SJSA1 (cell line): ENCODE measurements at regions not wholly inside any gene's neighbourhood (a gene's known extent, or its start where the extent isn't known, plus 50 kb on each side); places are given as distances from the start of the nearest gene placed in this dataset.

Experiments used
- DNase-seq, 2 experiments: peaks; one replicate each; pipeline ENCODE4 v3.0.0-alpha.2; 2015 to 2020; ENCODE audit warnings: low spot score in 2 of 2, low read depth in 1 of 2
- H3K27ac ChIP-seq: fragments of 250-450 bp; sonication (Bioruptor Pico); 2 replicates; pipeline ENCODE4 v1.5.1; 2020; ENCODE audit warnings: mild to moderate bottlenecking, moderate library complexity
- H3K27me3 ChIP-seq: fragments of 250-450 bp; sonication (Bioruptor Pico); replicated peaks from 2 replicates; pipeline ENCODE4 v1.5.1; 2020; ENCODE audit warnings: mild to moderate bottlenecking, moderate library complexity
- H3K36me3 ChIP-seq: fragments of 250-450 bp; sonication (Bioruptor Pico); 2 replicates; pipeline ENCODE4 v1.5.1; 2020; ENCODE audit warnings: mild to moderate bottlenecking
- H3K4me1 ChIP-seq: fragments of 250-450 bp; sonication (Bioruptor Pico); replicated peaks from 2 replicates; pipeline ENCODE4 v1.6.1; 2021; ENCODE audit warnings: mild to moderate bottlenecking
- H3K4me3 ChIP-seq: fragments of 250-450 bp; sonication (Bioruptor Pico); 2 replicates; pipeline ENCODE4 v1.5.1; 2020; ENCODE audit warnings: mild to moderate bottlenecking
- H3K9me3 ChIP-seq: fragments of 250-450 bp; sonication (Bioruptor Pico); replicated peaks from 2 replicates; pipeline ENCODE4 v1.5.1; 2020; ENCODE audit warnings: mild to moderate bottlenecking

DNA sequence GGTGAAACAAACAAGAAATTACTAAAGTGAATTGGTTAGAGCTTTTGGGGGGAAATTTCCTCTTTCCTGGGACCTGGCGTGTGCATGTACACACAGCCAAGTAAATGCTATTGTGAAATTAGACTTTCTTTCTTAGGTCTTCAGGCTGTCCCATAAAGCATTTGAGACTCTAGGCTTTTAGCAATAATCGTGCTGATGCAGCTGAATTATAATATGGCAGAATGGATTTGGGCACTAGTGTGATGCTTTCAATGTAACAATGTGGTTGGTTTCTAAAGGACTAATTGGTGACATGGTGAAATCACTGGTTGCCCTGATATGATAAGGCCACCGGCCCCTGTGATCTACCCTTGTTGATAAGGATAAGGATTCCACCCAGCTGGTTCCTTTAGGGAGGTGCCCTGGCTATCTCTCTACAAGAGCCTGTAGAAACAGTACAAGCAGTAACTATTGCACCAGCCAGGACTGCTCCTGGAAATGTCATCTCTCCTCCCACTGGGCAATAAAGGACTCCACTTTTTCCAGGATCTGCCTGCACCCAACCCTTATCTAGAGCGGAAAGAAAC, 164.1 kb downstream of the TFAP2A start:
- no peaks in the 10 kb centered on the region for H3K27me3 ChIP-seq
- peaks cover 3% of the 10 kb centered on the region for H3K9me3 ChIP-seq
- H3K4me3 ChIP-seq, result no peak overlapping the region
- H3K4me1 ChIP-seq, result peaks cover 12% of the 10 kb centered on the region
- H3K27ac ChIP-seq, result no peak overlapping the region
- no peaks in the 10 kb centered on the region for H3K36me3 ChIP-seq
- DNase-seq, result no peak

DNA sequence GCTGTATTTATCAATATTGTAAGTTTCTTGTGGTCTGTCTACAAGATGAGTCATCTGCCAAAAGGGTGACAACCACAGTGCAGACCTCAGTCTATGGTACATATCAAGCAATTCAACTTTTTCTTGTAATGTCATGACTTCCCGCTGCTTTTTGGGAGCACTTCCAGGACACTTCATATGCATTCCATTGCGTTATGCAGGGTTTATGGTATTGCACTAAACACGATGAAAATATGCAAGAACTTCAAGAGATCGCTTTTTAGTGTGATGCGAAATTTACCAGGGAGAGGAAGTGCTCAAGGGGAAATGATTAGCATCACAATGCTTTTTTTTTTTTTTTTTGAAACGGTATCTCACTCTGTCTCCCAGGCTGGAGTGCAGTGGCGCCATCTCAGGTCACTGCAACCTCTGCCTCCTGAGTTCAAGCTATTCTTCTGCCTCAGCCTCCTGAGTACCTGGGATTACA, 166.5 kb downstream of the TFAP2A start:
- H3K4me1 ChIP-seq, result peaks cover 12% of the 10 kb centered on the region
- no peaks in the 10 kb centered on the region for H3K36me3 ChIP-seq
- H3K9me3 ChIP-seq, result peaks cover 3% of the 10 kb centered on the region
- peak; percentile 47 to 53 for DNase-seq
- H3K27me3 ChIP-seq, result no peaks in the 10 kb centered on the region
- H3K27ac ChIP-seq, result no peak overlapping the region
- no peak overlapping the region for H3K4me3 ChIP-seq

DNA sequence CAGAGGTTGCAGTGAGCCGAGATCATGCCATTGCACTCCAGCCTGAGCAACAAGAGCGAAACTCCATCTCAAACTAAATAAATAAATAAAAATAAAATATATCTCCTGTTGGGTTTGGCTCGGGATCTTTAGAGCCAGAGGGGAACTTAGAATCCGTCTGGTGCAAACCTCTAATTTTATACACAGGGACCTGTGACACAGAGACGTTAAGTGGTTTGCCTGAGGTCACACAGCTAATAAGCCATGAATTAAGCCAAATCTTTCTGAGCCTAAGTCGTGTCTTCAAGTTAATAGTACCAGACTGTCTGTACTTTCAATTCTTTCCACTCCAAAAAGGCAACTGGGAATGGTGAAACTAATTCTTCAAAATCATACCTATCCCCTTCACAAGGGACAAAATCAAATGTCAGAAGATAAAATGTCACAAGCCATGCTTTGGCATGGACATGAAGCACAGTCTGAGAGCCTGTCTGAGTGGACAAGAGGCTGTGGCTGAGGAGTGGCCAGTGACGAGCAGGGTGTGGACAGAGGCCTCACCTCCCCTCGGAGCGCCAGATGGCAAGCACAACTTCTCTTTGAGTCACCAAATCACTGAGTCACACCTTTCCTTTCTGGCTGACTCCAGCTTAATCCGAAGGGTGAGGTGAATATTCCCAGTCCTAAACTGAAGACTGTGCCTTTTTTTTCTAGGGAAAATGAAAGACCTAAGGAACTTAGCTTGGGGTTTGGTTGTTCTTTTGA, 177.4 kb downstream of the TFAP2A start:
- no peaks in the 10 kb centered on the region for H3K27me3 ChIP-seq
- peaks cover 5% of the 10 kb centered on the region for H3K4me1 ChIP-seq
- peak; percentile 23 to 58 for DNase-seq
- H3K4me3 ChIP-seq, result no peak overlapping the region
- H3K36me3 ChIP-seq, result no peaks in the 10 kb centered on the region
- no peak overlapping the region for H3K27ac ChIP-seq
- H3K9me3 ChIP-seq, result no peaks in the 10 kb centered on the region

DNA sequence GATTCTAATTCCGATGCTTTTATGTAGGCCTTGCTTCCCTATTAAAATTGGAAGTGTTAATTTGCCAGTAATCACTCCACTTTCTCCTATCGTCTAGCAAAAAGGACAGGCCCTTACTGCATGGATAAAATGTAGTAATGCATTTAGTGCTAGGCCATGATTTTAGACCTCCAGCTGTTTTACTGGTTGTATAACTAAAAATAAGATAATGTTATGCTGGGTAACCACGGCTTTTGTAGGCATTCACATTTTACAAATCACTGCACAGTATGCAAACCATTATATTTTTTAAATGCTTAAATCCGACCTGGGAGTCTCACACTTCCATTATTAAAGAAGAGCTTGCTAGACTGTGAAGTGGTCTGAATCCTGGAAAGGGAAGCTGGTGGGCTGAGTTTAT, 179.5 kb downstream of the TFAP2A start:
- H3K9me3 ChIP-seq, result no peaks in the 10 kb centered on the region
- no peaks in the 10 kb centered on the region for H3K27me3 ChIP-seq
- H3K4me1 ChIP-seq, result peaks cover 11% of the 10 kb centered on the region
- H3K36me3 ChIP-seq, result no peaks in the 10 kb centered on the region
- DNase-seq, result no peak
- H3K27ac ChIP-seq, result no peak overlapping the region
- H3K4me3 ChIP-seq, result no peak overlapping the region

DNA sequence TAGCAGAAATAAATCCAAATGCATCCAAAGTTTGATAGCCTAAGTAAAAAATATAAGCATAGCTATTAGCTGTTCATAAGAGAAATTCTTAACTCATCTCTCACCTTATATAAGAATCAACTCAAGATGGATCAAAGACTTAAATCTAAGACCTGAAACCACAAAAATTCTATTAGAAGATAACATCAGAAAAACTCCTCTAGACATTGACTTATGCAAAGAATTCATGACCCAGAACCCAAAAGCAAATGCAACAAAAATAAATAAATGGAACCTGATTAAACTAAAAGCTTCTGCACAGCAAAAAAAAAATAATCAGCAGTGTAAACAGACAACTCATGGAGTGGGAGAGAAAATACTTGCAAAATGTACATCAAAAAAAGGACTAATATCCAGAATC, 184.3 kb downstream of the TFAP2A start:
- Histone ChIP-seq H3K4me1 (0 out of 2 replicates have a peak, but pooled peaks cover 6% of the 10 kb centered on the region), H3K27me3 (no peaks in the 10 kb centered on the region), H3K36me3 (no peaks in the 10 kb centered on the region), H3K27ac (no peak overlapping the region), H3K4me3 (no peak overlapping the region), H3K9me3 (no peaks in the 10 kb centered on the region)
- peak in 1 of 2 experiments; percentile 65 for DNase-seq

DNA sequence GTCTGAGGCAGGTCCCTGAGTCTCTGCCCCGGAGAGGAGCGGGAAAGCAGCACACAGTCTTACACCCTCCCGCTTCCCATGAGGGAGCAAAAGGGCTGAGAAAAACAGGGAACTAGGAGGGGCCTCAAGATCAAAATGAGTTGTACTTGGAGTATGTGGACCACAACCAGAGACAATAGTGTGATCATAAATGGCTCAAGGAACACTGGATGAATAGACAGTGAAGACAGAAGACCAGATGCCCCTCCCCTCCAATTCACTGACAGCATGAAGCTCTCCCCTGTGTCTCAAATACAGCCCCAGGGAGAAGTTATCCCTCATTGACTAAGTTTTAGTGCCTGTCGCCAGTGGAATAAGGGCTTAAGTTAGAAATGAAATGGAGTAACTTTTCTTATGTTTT, 191.0 kb downstream of the TFAP2A start:
- H3K36me3 ChIP-seq, result no peaks in the 10 kb centered on the region

DNA sequence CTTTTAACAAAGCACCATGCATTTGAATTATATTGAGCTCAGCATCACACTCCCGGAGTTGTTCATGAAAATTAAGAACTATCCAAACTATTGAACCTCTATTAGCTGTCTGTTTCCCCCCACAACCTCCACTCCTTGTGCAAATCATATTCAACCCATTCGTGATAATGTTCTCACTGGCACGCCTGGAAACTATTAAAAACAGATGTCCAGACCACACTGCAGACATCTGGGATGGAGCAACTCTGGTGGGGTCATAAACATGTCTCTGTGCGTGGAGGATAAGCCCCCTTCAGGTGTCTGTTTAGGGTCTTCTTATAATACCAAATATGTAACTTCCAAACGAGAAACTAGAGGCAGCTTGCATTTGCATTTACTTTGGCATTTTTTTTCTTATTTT, 193.7 kb downstream of the TFAP2A start:
- Histone ChIP-seq H3K4me3 (no peak overlapping the region), H3K9me3 (no peaks in the 10 kb centered on the region), H3K4me1 (peaks cover 18% of the 10 kb centered on the region), H3K27ac (no peak overlapping the region), H3K27me3 (no peaks in the 10 kb centered on the region), H3K36me3 (no peaks in the 10 kb centered on the region)
- peak in 1 of 2 experiments; percentile 47 for DNase-seq

More for the DNA sequence above, 191.0 kb downstream of the TFAP2A start:
- H3K9me3 ChIP-seq, result no peaks in the 10 kb centered on the region
- DNase-seq, result no peak
- H3K4me1 ChIP-seq, result peaks cover 13% of the 10 kb centered on the region
- H3K27ac ChIP-seq, result no peak overlapping the region
- no peaks in the 10 kb centered on the region for H3K27me3 ChIP-seq
- no peak overlapping the region for H3K4me3 ChIP-seq

DNA sequence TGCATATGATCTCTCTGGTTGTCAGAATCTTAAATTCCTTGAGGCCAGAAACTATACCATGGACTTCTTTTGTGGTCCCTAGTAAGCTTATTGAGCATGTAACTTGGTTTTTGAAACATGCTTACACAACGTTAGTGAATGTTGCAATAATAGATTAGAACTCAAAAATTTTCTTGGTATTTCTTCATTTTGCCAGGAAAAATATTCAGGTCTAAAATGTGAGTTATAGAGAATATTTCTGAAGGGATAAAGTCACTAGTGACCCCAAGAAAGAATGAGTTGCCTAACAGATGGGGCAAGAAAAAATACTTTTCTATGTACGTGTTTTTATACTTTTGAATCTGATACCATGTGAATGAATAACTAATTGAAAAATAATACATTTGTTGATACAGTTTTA, 195.4 kb downstream of the TFAP2A start:
- no peaks in the 10 kb centered on the region for H3K36me3 ChIP-seq
- H3K27me3 ChIP-seq, result no peaks in the 10 kb centered on the region
- DNase-seq, result no peak
- H3K4me1 ChIP-seq, result peaks cover 24% of the 10 kb centered on the region
- H3K9me3 ChIP-seq, result no peaks in the 10 kb centered on the region
- no peak overlapping the region for H3K27ac ChIP-seq
- H3K4me3 ChIP-seq, result no peak overlapping the region

DNA sequence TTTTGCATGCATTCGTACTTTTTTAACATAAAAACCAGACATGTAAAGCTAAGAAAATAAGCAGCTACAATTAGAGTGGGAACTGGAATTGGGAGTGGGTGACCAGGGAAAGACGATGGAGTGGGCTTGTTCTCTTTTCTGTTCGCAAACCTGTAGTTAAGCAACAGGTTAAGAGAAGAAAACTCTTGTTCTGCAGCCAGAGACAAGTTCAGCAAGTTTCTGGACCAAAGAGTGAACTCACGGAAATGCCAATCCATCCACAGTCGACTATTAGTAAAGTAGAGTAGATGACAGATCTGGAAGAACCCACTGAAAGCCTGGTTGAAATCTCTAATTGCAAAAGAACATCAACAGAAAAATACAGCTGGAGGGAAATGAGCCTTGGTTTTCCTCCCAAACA, 197.8 kb downstream of the TFAP2A start:
- H3K4me1 ChIP-seq, result peaks cover 24% of the 10 kb centered on the region
- no peak overlapping the region for H3K27ac ChIP-seq
- no peaks in the 10 kb centered on the region for H3K36me3 ChIP-seq
- H3K9me3 ChIP-seq, result no peaks in the 10 kb centered on the region
- H3K27me3 ChIP-seq, result no peaks in the 10 kb centered on the region
- no peak for DNase-seq
- H3K4me3 ChIP-seq, result no peak overlapping the region

DNA sequence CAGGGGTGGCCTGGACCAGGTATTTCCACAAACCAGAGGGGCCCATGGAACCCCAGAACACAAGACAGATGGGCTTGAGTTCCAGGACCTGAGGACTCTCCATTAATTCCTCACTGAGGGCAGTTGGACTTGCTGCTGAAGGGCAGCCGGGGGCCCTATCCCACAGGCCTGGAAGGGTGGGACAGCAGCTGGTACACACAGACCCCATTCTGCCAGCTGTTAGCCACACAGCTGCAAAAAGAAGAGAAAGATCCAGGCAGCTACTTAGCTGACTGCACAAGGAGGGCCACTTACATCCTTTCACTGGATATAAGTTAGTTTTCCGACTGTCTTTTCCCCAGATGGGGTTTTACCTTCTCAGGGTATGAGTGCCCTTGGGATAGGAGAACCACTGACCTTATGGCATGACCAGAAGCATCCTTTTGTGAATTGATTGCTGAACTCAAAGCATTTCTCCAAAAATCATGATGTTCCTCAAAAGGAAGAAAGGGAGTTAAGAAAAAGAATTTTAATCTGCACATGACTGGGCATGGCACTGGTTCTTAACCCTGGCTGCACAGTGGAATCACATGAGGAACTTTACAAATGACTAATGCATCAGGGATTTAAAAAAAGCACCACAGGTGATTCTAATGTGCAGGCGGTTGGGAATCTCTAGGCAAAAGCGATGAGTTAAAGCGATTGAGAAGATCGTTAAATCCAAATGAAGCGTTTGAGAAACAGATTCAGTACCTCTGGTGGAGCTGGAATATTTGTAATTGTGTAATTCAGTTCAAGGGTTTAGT, 199.4 kb downstream of the TFAP2A start:
- Histone ChIP-seq H3K4me1 (peaks cover 13% of the 10 kb centered on the region), H3K36me3 (no peaks in the 10 kb centered on the region), H3K4me3 (no peak overlapping the region), H3K27me3 (no peaks in the 10 kb centered on the region), H3K9me3 (no peaks in the 10 kb centered on the region), H3K27ac (no peak overlapping the region)
- DNase-seq, result no peak

DNA sequence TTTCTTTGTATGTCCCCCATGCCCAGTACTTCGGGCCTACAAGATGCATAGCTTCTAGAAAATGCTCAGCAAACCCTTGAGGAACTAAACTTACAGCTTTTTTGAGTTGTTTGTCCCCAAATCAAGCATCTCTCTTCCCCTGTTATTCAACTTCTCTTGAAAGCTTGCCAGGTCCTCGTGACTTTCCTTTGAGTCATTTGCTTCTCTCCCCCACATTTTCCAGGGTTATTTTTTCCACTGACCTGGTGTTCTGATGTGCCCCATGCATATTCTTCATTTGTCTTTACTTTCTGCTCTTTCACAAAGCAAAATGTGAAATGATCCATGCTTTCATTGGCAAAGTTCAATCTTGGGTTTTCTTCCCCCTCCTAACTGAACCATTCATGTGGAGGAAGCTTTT, 204.8 kb downstream of the TFAP2A start:
- Histone ChIP-seq H3K4me3 (no peak overlapping the region), H3K27ac (peak overlapping the region; percentile 51), H3K27me3 (no peaks in the 10 kb centered on the region), H3K9me3 (no peaks in the 10 kb centered on the region), H3K4me1 (peaks cover 14% of the 10 kb centered on the region), H3K36me3 (no peaks in the 10 kb centered on the region)
- peak; percentile 57 to 73 for DNase-seq

DNA sequence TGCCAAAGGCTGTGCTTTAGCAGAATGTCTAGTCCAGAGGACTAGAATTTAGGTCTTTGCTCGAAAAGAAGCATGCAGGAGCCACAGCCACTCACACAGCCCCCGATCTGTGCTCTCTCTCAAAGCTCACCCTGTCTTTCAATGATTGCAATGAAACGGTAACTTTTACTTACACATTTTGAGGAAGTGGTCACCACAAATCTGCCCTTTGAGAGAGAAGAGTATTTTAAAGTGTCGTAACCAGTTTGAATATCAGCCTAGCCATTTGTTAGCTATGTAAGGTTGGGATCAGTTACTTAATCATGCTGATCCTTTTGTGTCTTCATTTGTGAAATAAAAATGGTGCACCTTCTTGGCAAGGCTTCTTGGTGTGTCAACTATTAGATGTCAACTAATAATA, 209.0 kb downstream of the TFAP2A start:
- Histone ChIP-seq H3K9me3 (no peaks in the 10 kb centered on the region), H3K36me3 (no peaks in the 10 kb centered on the region), H3K27me3 (no peaks in the 10 kb centered on the region), H3K4me3 (no peak overlapping the region), H3K27ac (no peak overlapping the region), H3K4me1 (peaks cover 14% of the 10 kb centered on the region)
- no peak for DNase-seq

DNA sequence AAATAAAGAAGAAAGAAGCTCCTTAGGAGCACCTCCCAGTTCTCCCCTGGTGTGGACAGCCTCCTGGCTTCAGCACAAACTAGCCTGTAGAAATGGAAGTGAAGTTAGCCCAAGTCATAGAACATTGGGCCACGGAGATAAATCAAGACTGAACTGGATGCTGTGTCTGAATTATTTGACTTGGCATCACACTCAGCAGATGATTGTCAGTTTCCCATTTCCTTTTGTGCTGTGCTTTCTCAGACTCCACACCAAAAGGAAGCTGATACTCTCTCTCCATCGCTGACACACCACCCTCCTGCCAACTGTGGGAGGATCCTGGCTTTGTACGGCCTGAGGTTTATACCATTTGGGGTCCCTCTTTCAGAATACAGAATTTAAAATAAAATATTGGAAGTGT, 209.8 kb downstream of the TFAP2A start:
- Histone ChIP-seq H3K9me3 (no peaks in the 10 kb centered on the region), H3K27ac (no peak overlapping the region), H3K4me3 (no peak overlapping the region), H3K36me3 (no peaks in the 10 kb centered on the region), H3K4me1 (peaks cover 8% of the 10 kb centered on the region), H3K27me3 (no peaks in the 10 kb centered on the region)
- DNase-seq, result no peak

DNA sequence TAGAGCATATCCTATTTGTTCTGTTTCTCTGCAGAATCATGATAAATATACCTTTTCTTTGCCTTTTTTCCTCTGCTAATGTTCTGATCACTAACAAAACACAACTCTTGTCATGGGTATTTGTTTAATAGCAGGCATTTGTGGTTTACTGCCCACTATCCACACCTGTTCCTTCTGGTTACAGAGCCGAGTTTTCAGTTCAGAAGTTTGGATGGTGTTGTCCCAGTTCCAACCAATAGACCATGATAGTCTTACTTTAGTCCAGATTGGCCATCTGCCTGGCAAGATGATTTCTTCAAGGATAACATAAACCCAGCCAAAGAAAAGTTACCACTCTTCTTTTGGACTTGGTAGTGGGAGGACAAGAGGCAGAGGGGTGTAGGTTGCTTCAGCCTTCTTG, 211.2 kb downstream of the TFAP2A start:
- no peak overlapping the region for H3K4me3 ChIP-seq
- H3K27me3 ChIP-seq, result no peaks in the 10 kb centered on the region
- no peaks in the 10 kb centered on the region for H3K9me3 ChIP-seq
- H3K4me1 ChIP-seq, result no peaks in the 10 kb centered on the region
- no peak for DNase-seq
- no peak overlapping the region for H3K27ac ChIP-seq
- no peaks in the 10 kb centered on the region for H3K36me3 ChIP-seq
